ENCODE measurements at regions not wholly inside any gene's neighbourhood (a gene's known extent, or its start where the extent isn't known, plus 50 kb on each side); places are given as distances from the start of the nearest gene placed in this dataset.

GRCh38 chr17:6327007-6327406 is 107.9 kb downstream of the AIPL1 start:
- ATAC-seq (peak; percentile 93), DNase-seq (ENCODE audit: low spot score) (peak; percentile 37)
- TF ChIP-seq ZNF219 (CRISPR knock-in tag; IDR thresholded peaks at IDR 0.05; ENCODE audit: borderline replicate concordance), result no peak
- no peak for TF ChIP-seq ZBTB21 (CRISPR knock-in tag; IDR thresholded peaks at IDR 0.05; ENCODE audit: borderline replicate concordance)
- no peak for TF ChIP-seq HMGXB4 (CRISPR knock-in tag; IDR thresholded peaks at IDR 0.05)
- TF ChIP-seq CREB1 (CRISPR knock-in tag; IDR thresholded peaks at IDR 0.05), result no peak
- no peak for TF ChIP-seq TCF7 (CRISPR knock-in tag; IDR thresholded peaks at IDR 0.05; ENCODE audit: low read depth)
- no peak for TF ChIP-seq SP1 (CRISPR knock-in tag; conservative IDR thresholded peaks at IDR 0.05)
- TF ChIP-seq FOXP4 (CRISPR knock-in tag; IDR thresholded peaks at IDR 0.05), result no peak
- no peak for TF ChIP-seq NR1H2 (CRISPR knock-in tag; IDR thresholded peaks at IDR 0.05)
- Mint-ChIP-seq H3K9me3 (peaks cover 13% of the 10 kb centered on the region), H3K4me3 (no peak overlapping the region), H3K36me3 (no peaks in the 10 kb centered on the region), H3K4me1 (no peaks in the 10 kb centered on the region; the same call in 1 of the 2 replicates), H3K27me3 (ENCODE audit: low read depth) (peaks cover 2% of the 10 kb centered on the region; the same call in 1 of the 2 replicates), H3K27ac (no peak overlapping the region)
- POLR2A ChIA-PET, result no interaction called here
- CTCF ChIA-PET, result interaction anchor here (0.6 to 2.7 kb wide), 7 partner anchors 9 to 88 kb away, joined by 3 to 8 read pairs (median 3); no protein-coding TSS in a partner anchor

GRCh38 chr17:6326483-6326882 is 108.4 kb downstream of the AIPL1 start:
- H3K27me3 Mint-ChIP-seq (ENCODE audit: low read depth), result no peaks in the 10 kb centered on the region; the same call in 1 of the 2 replicates
- peaks cover 12% of the 10 kb centered on the region for H3K9me3 Mint-ChIP-seq
- H3K36me3 Mint-ChIP-seq, result no peaks in the 10 kb centered on the region
- no peak for ATAC-seq
- DNase-seq (ENCODE audit: low spot score), result no peak
- no peak overlapping the region for H3K27ac Mint-ChIP-seq
- H3K4me3 Mint-ChIP-seq, result no peak overlapping the region
- ChIA-PET POLR2A (no interaction called here), CTCF (interaction anchor here (0.6 to 2.7 kb wide), 5 partner anchors 19 to 86 kb away, joined by 3 to 8 read pairs (median 3); no protein-coding TSS in a partner anchor)
- H3K4me1 Mint-ChIP-seq, result no peaks in the 10 kb centered on the region; the same call in 1 of the 2 replicates
- TF ChIP-seq TP53 (CRISPR knock-in tag; IDR thresholded peaks at IDR 0.05) (no peak), HMGA2 (CRISPR knock-in tag; IDR thresholded peaks at IDR 0.05) (no peak), ZSCAN18 (CRISPR knock-in tag; IDR thresholded peaks at IDR 0.05) (no peak), CBFB (CRISPR knock-in tag; IDR thresholded peaks at IDR 0.05; ENCODE audit: low read depth) (no peak), ZNF512 (CRISPR knock-in tag; IDR thresholded peaks at IDR 0.05; ENCODE audit: borderline replicate concordance) (no peak), SMAD4 (CRISPR knock-in tag; IDR thresholded peaks at IDR 0.05) (no peak), ZNF219 (CRISPR knock-in tag; IDR thresholded peaks at IDR 0.05; ENCODE audit: borderline replicate concordance) (no peak), ZNF416 (CRISPR knock-in tag; IDR thresholded peaks at IDR 0.05) (no peak), OVOL2 (CRISPR knock-in tag; IDR thresholded peaks at IDR 0.05; ENCODE audit: borderline replicate concordance) (no peak), AFF4 (CRISPR knock-in tag; IDR thresholded peaks at IDR 0.05; ENCODE audit: borderline replicate concordance) (no peak), JAZF1 (CRISPR knock-in tag; IDR thresholded peaks at IDR 0.05) (no peak), RORB (CRISPR knock-in tag; IDR thresholded peaks at IDR 0.05) (no peak), IRF1 (CRISPR knock-in tag; IDR thresholded peaks at IDR 0.05) (no peak), HMGXB4 (CRISPR knock-in tag; IDR thresholded peaks at IDR 0.05) (no peak), ZBTB43 (CRISPR knock-in tag; IDR thresholded peaks at IDR 0.05) (no peak)
